ENCODE measurements at regions not wholly inside any gene's neighbourhood (a gene's known extent, or its start where the extent isn't known, plus 50 kb on each side); places are given as distances from the start of the nearest gene placed in this dataset.
A peak's percentile ranks its signal among the peaks of the same experiment; 100 is the strongest.

- TF ChIP-seq ZNF609 (CRISPR knock-in tag; IDR thresholded peaks at IDR 0.05; ENCODE audit: borderline replicate concordance), result no peak
- no peak for TF ChIP-seq HMG20B (CRISPR knock-in tag; conservative IDR thresholded peaks at IDR 0.05)
- TF ChIP-seq ZNF614 (CRISPR knock-in tag; IDR thresholded peaks at IDR 0.05; ENCODE audit: borderline replicate concordance), result no peak
- no peak for TF ChIP-seq NPAS2 (CRISPR knock-in tag; IDR thresholded peaks at IDR 0.05; ENCODE audit: borderline replicate concordance)
- TF ChIP-seq ZNF354B (CRISPR knock-in tag; IDR thresholded peaks at IDR 0.05), result no peak
- peak; percentile 22; the same call in 1 of the 2 replicates for TF ChIP-seq TCF7 (IDR thresholded peaks at IDR 0.05; ENCODE audit: low read depth)
- TF ChIP-seq ZNF687 (CRISPR knock-in tag; IDR thresholded peaks at IDR 0.05), result no peak
- no peak for TF ChIP-seq ZNF674 (CRISPR knock-in tag; IDR thresholded peaks at IDR 0.05; ENCODE audit: low read depth)
- no peak for TF ChIP-seq MTA3 (CRISPR knock-in tag; IDR thresholded peaks at IDR 0.05)
- no peak for TF ChIP-seq FLYWCH1 (CRISPR knock-in tag; IDR thresholded peaks at IDR 0.05)
- TF ChIP-seq POGZ (CRISPR knock-in tag; IDR thresholded peaks at IDR 0.05), result 0 out of 2 replicates have a peak, but pooled peaks have one; percentile 8
- 0 out of 2 replicates have a peak, but pooled peaks have one; percentile 28 for TF ChIP-seq ZNF383 (CRISPR knock-in tag; IDR thresholded peaks at IDR 0.05; ENCODE audit: borderline replicate concordance)
- 0 out of 2 replicates have a peak, but pooled peaks have one; percentile 13 for TF ChIP-seq EHMT2 (IDR thresholded peaks at IDR 0.05; ENCODE audit: borderline replicate concordance, low read depth, low read length)
Observed at GRCh38 chr12:75974323-75975187, 57.0 kb downstream of the PHLDA1 start (continued).
